CD14-positive monocyte (primary cell): ENCODE measurements at regions not wholly inside any gene's neighbourhood (a gene's known extent, or its start where the extent isn't known, plus 50 kb on each side); places are given as distances from the start of the nearest gene placed in this dataset.

Experiments
- DNase-seq, 3 donors: peaks; one replicate each; pipeline ENCODE4 v3.0.0-alpha.2; 2011 to 2022
- H2AFZ ChIP-seq: 2 replicates; pipeline ENCODE4 v1.6.0; 2012; ENCODE audit warnings: mild to moderate bottlenecking, low read depth, low read length, inconsistent platforms; ENCODE audit not compliant: insufficient read depth, poor library complexity, severe bottlenecking
- H3K27ac ChIP-seq, 2 donors: 1 replicate in 1 of 2; 2 replicates in 1 of 2; pipeline ENCODE4 v1.5.1; 2012 to 2013; ENCODE audit warnings: low read length in 2 of 2, control low read depth in 1 of 2, inconsistent platforms in 1 of 2, low read depth in 1 of 2, mild to moderate bottlenecking in 1 of 2
- H3K27me3 ChIP-seq, 2 donors: one replicate each; pipeline versions ENCODE4 v1.6.0 to v1.6.1; 2011 to 2013; ENCODE audit warnings: low read length in 2 of 2; ENCODE audit not compliant: control insufficient read depth in 2 of 2, insufficient read depth in 2 of 2
- H3K36me3 ChIP-seq, 2 donors: replicated peaks in 1 of 2; 1 replicate in 1 of 2; 2 replicates in 1 of 2; pipeline versions ENCODE4 v1.5.1 to v1.6.1; 2012 to 2013; ENCODE audit warnings: low read length in 2 of 2, control low read depth in 1 of 2, inconsistent platforms in 1 of 2, mild to moderate bottlenecking in 1 of 2; ENCODE audit not compliant: insufficient read depth in 2 of 2, control insufficient read depth in 1 of 2
- H3K4me1 ChIP-seq, 2 donors: 1 replicate in 1 of 2; 2 replicates in 1 of 2; pipeline versions ENCODE4 v1.5.1 to v1.6.1; 2012 to 2013; ENCODE audit warnings: low read length in 2 of 2, control low read depth in 1 of 2, inconsistent platforms in 1 of 2, mild to moderate bottlenecking in 1 of 2, moderate library complexity in 1 of 2; ENCODE audit not compliant: insufficient read depth in 2 of 2, control insufficient read depth in 1 of 2
- H3K4me2 ChIP-seq: replicated peaks from 2 replicates; pipeline ENCODE3; 2012; ENCODE audit warnings: low read length, moderate library complexity, mild to moderate bottlenecking; ENCODE audit not compliant: poor library complexity, severe bottlenecking; ENCODE audit errors: extremely low read depth
- H3K4me3 ChIP-seq, 3 experiments: fragments of 200-600 bp in 1 of 3; sonication (generic) in 1 of 3; replicated peaks in 1 of 3; 1 replicate in 2 of 3; 2 replicates in 1 of 3; pipeline ENCODE4 v1.5.1; 2011 to 2013; ENCODE audit warnings: low read length in 3 of 3, mild to moderate bottlenecking in 3 of 3, control low read depth in 2 of 3, low read depth in 2 of 3, inconsistent platforms in 1 of 3, moderate library complexity in 1 of 3
- H3K79me2 ChIP-seq: 2 replicates; pipeline ENCODE4 v1.6.0; 2012; ENCODE audit warnings: mild to moderate bottlenecking, control low read depth, inconsistent platforms, low read length, moderate library complexity; ENCODE audit not compliant: insufficient read depth
- H3K9ac ChIP-seq: 2 replicates; pipeline ENCODE4 v1.6.0; 2017; ENCODE audit warnings: low read length, mild to moderate bottlenecking; ENCODE audit not compliant: insufficient read depth, poor library complexity, severe bottlenecking
- H3K9me3 ChIP-seq, 2 donors: replicated peaks in 1 of 2; 1 replicate in 1 of 2; 2 replicates in 1 of 2; pipeline versions ENCODE4 v1.5.1 to v1.6.1; 2012 to 2013; ENCODE audit warnings: low read length in 2 of 2, control low read depth in 1 of 2; ENCODE audit not compliant: control insufficient read depth in 1 of 2, insufficient read depth in 1 of 2
- H4K20me1 ChIP-seq: 2 replicates; pipeline ENCODE4 v1.6.0; 2012; ENCODE audit warnings: mild to moderate bottlenecking, low read length, control low read depth, moderate library complexity; ENCODE audit not compliant: insufficient read depth
- H3K27ac Mint-ChIP-seq, 7 donors: one replicate each; pipeline ENCODE4 v1.8.0; 2020; ENCODE audit warnings: mild to moderate bottlenecking in 7 of 7, mixed read lengths in 7 of 7, moderate library complexity in 6 of 7, inconsistent platforms in 2 of 7
- H3K27me3 Mint-ChIP-seq, 3 donors: one replicate each; pipeline ENCODE4 v1.8.0; 2021 to 2022; ENCODE audit warnings: low read depth in 3 of 3, mild to moderate bottlenecking in 3 of 3, mixed read lengths in 3 of 3, moderate library complexity in 3 of 3, inconsistent platforms in 1 of 3
- H3K36me3 Mint-ChIP-seq, 2 donors: one replicate each; pipeline ENCODE4 v1.8.0; 2020; ENCODE audit warnings: mixed read lengths in 2 of 2, inconsistent platforms in 1 of 2, mild to moderate bottlenecking in 1 of 2
- H3K4me1 Mint-ChIP-seq: one replicate; pipeline ENCODE4 v1.8.0; 2020; ENCODE audit warnings: mild to moderate bottlenecking, mixed read lengths
- H3K4me3 Mint-ChIP-seq, 2 donors: one replicate each; pipeline ENCODE4 v1.8.0; 2020; ENCODE audit warnings: mild to moderate bottlenecking in 2 of 2, mixed read lengths in 2 of 2, moderate library complexity in 1 of 2
- H3K9me3 Mint-ChIP-seq, 7 donors: one replicate each; pipeline ENCODE4 v1.8.0; 2020 to 2022; ENCODE audit warnings: mixed read lengths in 7 of 7, mild to moderate bottlenecking in 6 of 7, moderate library complexity in 6 of 7, inconsistent platforms in 2 of 7
- WGBS: methylation state at CpG from one replicate; pipeline ENCODE4 v1.1.5; 2013; ENCODE audit warnings: missing lambda C conversion rate; ENCODE audit not compliant: insufficient coverage; 5-methylcytosine and 5-hydroxymethylcytosine counted together
- intact Hi-C, 2 donors: fragments of 100-400 bp; cut with micrococcal nuclease; formaldehyde crosslinking; loops; one replicate each; pipeline versions ENCODE4 v1.15.0 to v1.15.1; 2023
- TF ChIP-seq, protein P1 (sequence below): fragments of 200-600 bp; IDR thresholded peaks from one replicate; pipeline ENCODE4 v1.8.0; 2022; ENCODE audit warnings: antibody characterized with exemption, mild to moderate bottlenecking

DNA sequence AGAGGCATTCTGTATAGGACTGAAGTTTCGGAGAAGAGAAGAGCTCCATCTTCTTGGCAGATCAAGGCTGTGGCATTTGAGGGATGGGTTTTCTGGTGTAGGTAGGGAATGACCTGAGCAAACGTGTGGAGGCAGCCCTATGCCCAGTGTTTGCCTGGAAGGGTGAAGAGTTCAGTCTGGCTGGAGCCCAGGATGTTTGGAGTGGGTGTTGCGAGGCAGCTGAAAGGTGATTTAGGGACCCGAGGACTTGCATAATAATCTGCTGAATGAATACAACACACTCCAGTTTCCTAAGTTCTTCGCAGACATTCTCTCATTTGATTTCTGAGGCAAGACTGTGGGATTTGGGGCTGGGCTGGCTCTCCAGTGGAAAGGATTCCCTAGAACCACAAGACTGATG, 186.2 kb downstream of the CYLD start:
- Mint-ChIP-seq H3K4me1 (peaks cover 44% of the 10 kb centered on the region), H3K9me3 (peaks cover 0 to 4% (median 2%) of the 10 kb centered on the region in 7 donors), H3K27ac (no peak overlapping the region), H3K27me3 (peaks cover 11 to 18% (median 12%) of the 10 kb centered on the region in 3 donors), H3K4me3 (no peak overlapping the region), H3K36me3 (no peaks in the 10 kb centered on the region)
- TF ChIP-seq, protein P1, sequence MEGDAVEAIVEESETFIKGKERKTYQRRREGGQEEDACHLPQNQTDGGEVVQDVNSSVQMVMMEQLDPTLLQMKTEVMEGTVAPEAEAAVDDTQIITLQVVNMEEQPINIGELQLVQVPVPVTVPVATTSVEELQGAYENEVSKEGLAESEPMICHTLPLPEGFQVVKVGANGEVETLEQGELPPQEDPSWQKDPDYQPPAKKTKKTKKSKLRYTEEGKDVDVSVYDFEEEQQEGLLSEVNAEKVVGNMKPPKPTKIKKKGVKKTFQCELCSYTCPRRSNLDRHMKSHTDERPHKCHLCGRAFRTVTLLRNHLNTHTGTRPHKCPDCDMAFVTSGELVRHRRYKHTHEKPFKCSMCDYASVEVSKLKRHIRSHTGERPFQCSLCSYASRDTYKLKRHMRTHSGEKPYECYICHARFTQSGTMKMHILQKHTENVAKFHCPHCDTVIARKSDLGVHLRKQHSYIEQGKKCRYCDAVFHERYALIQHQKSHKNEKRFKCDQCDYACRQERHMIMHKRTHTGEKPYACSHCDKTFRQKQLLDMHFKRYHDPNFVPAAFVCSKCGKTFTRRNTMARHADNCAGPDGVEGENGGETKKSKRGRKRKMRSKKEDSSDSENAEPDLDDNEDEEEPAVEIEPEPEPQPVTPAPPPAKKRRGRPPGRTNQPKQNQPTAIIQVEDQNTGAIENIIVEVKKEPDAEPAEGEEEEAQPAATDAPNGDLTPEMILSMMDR: no peak
- H3K4me1 ChIP-seq: peaks cover 21 to 28% of the 10 kb centered on the region in 2 donors
- no peak overlapping the region for H2AFZ ChIP-seq
- H3K4me3 ChIP-seq: no peak overlapping the region
- no peaks in the 10 kb centered on the region for H3K9me3 ChIP-seq
- DNase-seq: no peak
- no peak overlapping the region for H3K9ac ChIP-seq
- no peaks in the 10 kb centered on the region for H3K36me3 ChIP-seq
- no peaks in the 10 kb centered on the region for H4K20me1 ChIP-seq
- H3K4me2 ChIP-seq: no peak overlapping the region
- WGBS: 81% methylated on average over 2 of the region's 5 CpGs
- intact Hi-C loops: no loop called here
- no peak overlapping the region for H3K27ac ChIP-seq
- H3K27me3 ChIP-seq: no peaks in the 10 kb centered on the region
- H3K79me2 ChIP-seq: no peaks in the 10 kb centered on the region

DNA sequence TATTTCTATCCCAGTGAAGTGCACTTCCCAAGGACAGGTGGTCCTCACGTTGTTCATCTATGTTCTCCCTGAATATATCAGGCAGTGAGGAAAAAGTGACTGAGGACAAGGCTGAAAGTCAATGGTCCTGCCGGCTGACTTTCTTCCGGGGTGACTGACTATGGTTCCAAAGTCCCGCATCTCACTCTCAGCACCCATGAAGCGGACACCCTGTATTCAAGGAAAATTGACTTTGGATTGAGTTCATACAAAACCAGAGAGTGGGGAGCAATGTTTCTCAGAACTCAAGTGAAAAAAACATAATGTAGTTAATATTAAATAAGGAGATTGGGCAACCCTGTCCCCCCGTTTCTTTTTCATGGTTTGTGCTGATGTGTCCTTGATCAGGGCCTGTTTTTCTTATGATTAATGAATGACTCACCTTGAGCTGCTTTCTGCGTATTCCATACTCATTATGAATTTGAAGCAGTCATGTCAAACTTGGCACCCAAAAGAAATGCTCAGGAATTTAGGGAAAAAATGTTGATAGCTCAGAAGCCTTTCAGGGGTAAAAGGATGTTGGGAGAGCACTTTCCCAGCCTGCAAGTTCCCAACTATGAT, 184.0 kb downstream of the CYLD start:
- Histone ChIP-seq H2AFZ (no peak overlapping the region), H3K27me3 (peaks cover 0 to 3% of the 10 kb centered on the region in 2 donors), H3K79me2 (no peaks in the 10 kb centered on the region), H4K20me1 (no peaks in the 10 kb centered on the region), H3K9me3 (no peaks in the 10 kb centered on the region), H3K36me3 (no peaks in the 10 kb centered on the region), H3K4me1 (peaks cover 3 to 13% of the 10 kb centered on the region in 2 donors), H3K4me3 (no peak overlapping the region), H3K4me2 (no peak overlapping the region), H3K27ac (no peak overlapping the region), H3K9ac (no peak overlapping the region)
- WGBS: 80% methylated on average over 2 of the region's 7 CpGs
- Mint-ChIP-seq H3K36me3 (no peaks in the 10 kb centered on the region), H3K4me1 (peaks cover 22% of the 10 kb centered on the region), H3K27me3 (peaks cover 12 to 23% (median 15%) of the 10 kb centered on the region in 3 donors), H3K27ac (no peak overlapping the region), H3K4me3 (no peak overlapping the region), H3K9me3 (peaks cover 0 to 9% (median 4%) of the 10 kb centered on the region in 7 donors)
- TF ChIP-seq, protein P1: no peak
- intact Hi-C loops: no loop called here
- no peak for DNase-seq
